ENCODE measurements at regions not wholly inside any gene's neighbourhood (a gene's known extent, or its start where the extent isn't known, plus 50 kb on each side); places are given as distances from the start of the nearest gene placed in this dataset.

- H3K9me3 Mint-ChIP-seq: peaks cover 5% of the 10 kb centered on the region
- no peak overlapping the region for H3K27ac Mint-ChIP-seq
- no peaks in the 10 kb centered on the region for H3K4me1 Mint-ChIP-seq (ENCODE audit: low read depth)
- no peaks in the 10 kb centered on the region for H3K27me3 Mint-ChIP-seq (ENCODE audit: low read depth)
- H3K36me3 Mint-ChIP-seq (ENCODE audit: low read depth): no peaks in the 10 kb centered on the region
- no peak for DNase-seq (ENCODE audit: low spot score)
- no peak overlapping the region for H3K4me3 Mint-ChIP-seq (ENCODE audit: low read depth)
- intact Hi-C loops (cut with micrococcal nuclease): no loop called here
Measured at GRCh38 chr6:74976701-74977100, 229.2 kb downstream of the COL12A1 start.

GRCh38 chr6:74976026-74976425 lies 229.8 kb downstream of the COL12A1 start:
- no peaks in the 10 kb centered on the region for H3K27me3 Mint-ChIP-seq (ENCODE audit: low read depth)
- H3K36me3 Mint-ChIP-seq (ENCODE audit: low read depth): no peaks in the 10 kb centered on the region
- no peak overlapping the region for H3K27ac Mint-ChIP-seq
- H3K4me1 Mint-ChIP-seq (ENCODE audit: low read depth): no peaks in the 10 kb centered on the region
- no peak overlapping the region for H3K4me3 Mint-ChIP-seq (ENCODE audit: low read depth)
- H3K9me3 Mint-ChIP-seq: peaks cover 5% of the 10 kb centered on the region
- DNase-seq (ENCODE audit: low spot score): no peak
- intact Hi-C loops (cut with micrococcal nuclease): no loop called here

GRCh38 chr6:74973591-74973990 lies 232.3 kb downstream of the COL12A1 start:
- Mint-ChIP-seq H3K9me3 (peaks cover 5% of the 10 kb centered on the region), H3K27ac (no peak overlapping the region), H3K4me3 (ENCODE audit: low read depth) (no peak overlapping the region), H3K27me3 (ENCODE audit: low read depth) (no peaks in the 10 kb centered on the region), H3K4me1 (ENCODE audit: low read depth) (no peaks in the 10 kb centered on the region), H3K36me3 (ENCODE audit: low read depth) (no peaks in the 10 kb centered on the region)
- no peak for DNase-seq (ENCODE audit: low spot score)
- intact Hi-C loops (cut with micrococcal nuclease): no loop called here

GRCh38 chr6:74971633-74972032 lies 234.2 kb downstream of the COL12A1 start:
- no peak overlapping the region for H3K27ac Mint-ChIP-seq
- no peaks in the 10 kb centered on the region for H3K27me3 Mint-ChIP-seq (ENCODE audit: low read depth)
- no peak for DNase-seq (ENCODE audit: low spot score)
- no peaks in the 10 kb centered on the region for H3K36me3 Mint-ChIP-seq (ENCODE audit: low read depth)
- H3K9me3 Mint-ChIP-seq: no peaks in the 10 kb centered on the region
- intact Hi-C loops (cut with micrococcal nuclease): no loop called here
- H3K4me1 Mint-ChIP-seq (ENCODE audit: low read depth): no peaks in the 10 kb centered on the region
- no peak overlapping the region for H3K4me3 Mint-ChIP-seq (ENCODE audit: low read depth)

GRCh38 chr6:74969591-74970267 lies 236.1 kb downstream of the COL12A1 start:
- no peaks in the 10 kb centered on the region for H3K27me3 Mint-ChIP-seq (ENCODE audit: low read depth)
- DNase-seq (ENCODE audit: low spot score): no peak
- no peaks in the 10 kb centered on the region for H3K4me1 Mint-ChIP-seq (ENCODE audit: low read depth)
- no peak overlapping the region for H3K27ac Mint-ChIP-seq
- intact Hi-C loops (cut with micrococcal nuclease): no loop called here
- H3K9me3 Mint-ChIP-seq: no peaks in the 10 kb centered on the region
- no peaks in the 10 kb centered on the region for H3K36me3 Mint-ChIP-seq (ENCODE audit: low read depth)
- H3K4me3 Mint-ChIP-seq (ENCODE audit: low read depth): no peak overlapping the region

GRCh38 chr6:74967821-74968220 lies 238.0 kb downstream of the COL12A1 start:
- Mint-ChIP-seq H3K36me3 (ENCODE audit: low read depth) (no peaks in the 10 kb centered on the region), H3K4me3 (ENCODE audit: low read depth) (no peak overlapping the region), H3K27ac (no peak overlapping the region), H3K9me3 (no peaks in the 10 kb centered on the region), H3K27me3 (ENCODE audit: low read depth) (no peaks in the 10 kb centered on the region), H3K4me1 (ENCODE audit: low read depth) (no peaks in the 10 kb centered on the region)
- DNase-seq (ENCODE audit: low spot score): no peak
- intact Hi-C loops (cut with micrococcal nuclease): no loop called here

- Mint-ChIP-seq H3K9me3 (no peaks in the 10 kb centered on the region), H3K27me3 (ENCODE audit: low read depth) (no peaks in the 10 kb centered on the region), H3K36me3 (ENCODE audit: low read depth) (no peaks in the 10 kb centered on the region), H3K27ac (no peak overlapping the region), H3K4me1 (ENCODE audit: low read depth) (no peaks in the 10 kb centered on the region), H3K4me3 (ENCODE audit: low read depth) (no peak overlapping the region)
- no peak for DNase-seq (ENCODE audit: low spot score)
- intact Hi-C loops (cut with micrococcal nuclease): no loop called here
Measured at GRCh38 chr6:74966712-74967111, 239.1 kb downstream of the COL12A1 start.

- intact Hi-C loops (cut with micrococcal nuclease): no loop called here
Measured at GRCh38 chr6:74964871-74965441, 240.9 kb downstream of the COL12A1 start.

GRCh38 chr6:74956559-74957428 lies 249.1 kb downstream of the COL12A1 start:
- Mint-ChIP-seq H3K36me3 (ENCODE audit: low read depth) (no peaks in the 10 kb centered on the region), H3K27me3 (ENCODE audit: low read depth) (no peaks in the 10 kb centered on the region), H3K4me1 (ENCODE audit: low read depth) (no peaks in the 10 kb centered on the region), H3K4me3 (ENCODE audit: low read depth) (no peak overlapping the region), H3K27ac (no peak overlapping the region), H3K9me3 (no peaks in the 10 kb centered on the region)
- DNase-seq (ENCODE audit: low spot score): no peak
- intact Hi-C loops (cut with micrococcal nuclease): no loop called here

More at GRCh38 chr6:74964871-74965441, 240.9 kb downstream of the COL12A1 start:
- Mint-ChIP-seq H3K9me3 (no peaks in the 10 kb centered on the region), H3K4me1 (ENCODE audit: low read depth) (no peaks in the 10 kb centered on the region), H3K27me3 (ENCODE audit: low read depth) (no peaks in the 10 kb centered on the region), H3K4me3 (ENCODE audit: low read depth) (no peak overlapping the region), H3K36me3 (ENCODE audit: low read depth) (no peaks in the 10 kb centered on the region), H3K27ac (no peak overlapping the region)
- DNase-seq (ENCODE audit: low spot score): no peak

- intact Hi-C loops (cut with micrococcal nuclease): no loop called here
- H3K4me3 Mint-ChIP-seq (ENCODE audit: low read depth): no peak overlapping the region
- DNase-seq (ENCODE audit: low spot score): no peak
- H3K36me3 Mint-ChIP-seq (ENCODE audit: low read depth): no peaks in the 10 kb centered on the region
- no peaks in the 10 kb centered on the region for H3K27me3 Mint-ChIP-seq (ENCODE audit: low read depth)
- no peaks in the 10 kb centered on the region for H3K4me1 Mint-ChIP-seq (ENCODE audit: low read depth)
- H3K9me3 Mint-ChIP-seq: peaks cover 6% of the 10 kb centered on the region
- no peak overlapping the region for H3K27ac Mint-ChIP-seq
Measured at GRCh38 chr6:74953708-74954107, 252.1 kb downstream of the COL12A1 start.

- no peak overlapping the region for H3K27ac Mint-ChIP-seq
- intact Hi-C loops (cut with micrococcal nuclease): no loop called here
- no peaks in the 10 kb centered on the region for H3K27me3 Mint-ChIP-seq (ENCODE audit: low read depth)
- H3K9me3 Mint-ChIP-seq: peaks cover 6% of the 10 kb centered on the region
- H3K4me3 Mint-ChIP-seq (ENCODE audit: low read depth): no peak overlapping the region
- H3K36me3 Mint-ChIP-seq (ENCODE audit: low read depth): no peaks in the 10 kb centered on the region
- DNase-seq (ENCODE audit: low spot score): no peak
- no peaks in the 10 kb centered on the region for H3K4me1 Mint-ChIP-seq (ENCODE audit: low read depth)
Measured at GRCh38 chr6:74946961-74947360, 258.9 kb downstream of the COL12A1 start.

- Mint-ChIP-seq H3K4me1 (ENCODE audit: low read depth) (no peaks in the 10 kb centered on the region), H3K4me3 (ENCODE audit: low read depth) (no peak overlapping the region), H3K9me3 (no peaks in the 10 kb centered on the region), H3K36me3 (ENCODE audit: low read depth) (no peaks in the 10 kb centered on the region), H3K27ac (no peak overlapping the region), H3K27me3 (ENCODE audit: low read depth) (no peaks in the 10 kb centered on the region)
- DNase-seq (ENCODE audit: low spot score): no peak
- intact Hi-C loops (cut with micrococcal nuclease): no loop called here
Measured at GRCh38 chr6:74942130-74942529, 263.7 kb downstream of the COL12A1 start.

- no peak overlapping the region for H3K27ac Mint-ChIP-seq
- intact Hi-C loops (cut with micrococcal nuclease): no loop called here
- no peaks in the 10 kb centered on the region for H3K36me3 Mint-ChIP-seq (ENCODE audit: low read depth)
- H3K4me3 Mint-ChIP-seq (ENCODE audit: low read depth): no peak overlapping the region
- no peaks in the 10 kb centered on the region for H3K4me1 Mint-ChIP-seq (ENCODE audit: low read depth)
- DNase-seq (ENCODE audit: low spot score): no peak
- H3K27me3 Mint-ChIP-seq (ENCODE audit: low read depth): no peaks in the 10 kb centered on the region
- no peaks in the 10 kb centered on the region for H3K9me3 Mint-ChIP-seq
Measured at GRCh38 chr6:74941424-74941823, 264.4 kb downstream of the COL12A1 start.

Data from activated T-helper 2 cell treated with anti-CD3 and anti-CD28 coated beads, Interferon-gamma antibody, Interleukin-2, Interleukin-4, amounts not matched to agents 10 μg/mL and 5 μg/mL and 100 μg/mL, durations not matched to agents 14 hours and 24 hours and 36 hours (primary cell).